NB4 (cell line): ENCODE measurements at regions not wholly inside any gene's neighbourhood (a gene's known extent, or its start where the extent isn't known, plus 50 kb on each side); places are given as distances from the start of the nearest gene placed in this dataset.

ENCODE experiments used
- POLR2A ChIP-seq: IDR thresholded peaks from 2 replicates; pipeline ENCODE4 v1.6.1; 2011; ENCODE audit warnings: mild to moderate bottlenecking; ENCODE audit not compliant: insufficient read length; ENCODE audit errors: extremely low read depth
- TF ChIP-seq, protein P1 (sequence below): IDR thresholded peaks from one replicate; pipeline ENCODE4 v1.5.1; 2012; ENCODE audit warnings: low read depth, low read length

DNA sequence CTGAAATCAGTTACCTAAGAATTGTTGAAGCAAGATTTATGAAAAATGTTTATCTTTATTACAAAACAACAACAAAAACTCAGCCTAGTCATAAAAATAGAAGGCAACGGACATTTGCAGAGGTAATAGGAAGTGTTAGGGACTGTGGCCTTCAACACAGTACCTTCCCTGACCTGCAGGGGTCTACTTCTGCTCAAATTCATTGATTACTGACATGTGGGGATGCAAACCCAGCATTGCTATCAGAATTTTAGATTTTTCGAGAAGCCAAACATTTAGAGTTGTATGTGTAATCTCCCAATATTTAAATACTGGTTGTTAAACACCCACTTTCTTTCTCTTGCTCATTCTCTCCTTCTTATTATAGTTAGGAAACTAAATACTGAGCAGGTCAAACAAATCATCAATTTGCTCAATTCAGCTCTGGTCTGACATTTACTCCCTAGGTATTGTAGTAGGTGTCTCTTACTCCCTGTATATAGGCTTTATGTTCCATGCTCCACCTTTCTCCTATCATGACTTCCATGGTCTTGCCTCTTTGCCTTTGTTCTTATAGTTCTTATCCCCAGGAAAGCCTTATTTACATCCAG, 198.5 kb downstream of the UBE2E3 start:
- TF ChIP-seq, protein P1, sequence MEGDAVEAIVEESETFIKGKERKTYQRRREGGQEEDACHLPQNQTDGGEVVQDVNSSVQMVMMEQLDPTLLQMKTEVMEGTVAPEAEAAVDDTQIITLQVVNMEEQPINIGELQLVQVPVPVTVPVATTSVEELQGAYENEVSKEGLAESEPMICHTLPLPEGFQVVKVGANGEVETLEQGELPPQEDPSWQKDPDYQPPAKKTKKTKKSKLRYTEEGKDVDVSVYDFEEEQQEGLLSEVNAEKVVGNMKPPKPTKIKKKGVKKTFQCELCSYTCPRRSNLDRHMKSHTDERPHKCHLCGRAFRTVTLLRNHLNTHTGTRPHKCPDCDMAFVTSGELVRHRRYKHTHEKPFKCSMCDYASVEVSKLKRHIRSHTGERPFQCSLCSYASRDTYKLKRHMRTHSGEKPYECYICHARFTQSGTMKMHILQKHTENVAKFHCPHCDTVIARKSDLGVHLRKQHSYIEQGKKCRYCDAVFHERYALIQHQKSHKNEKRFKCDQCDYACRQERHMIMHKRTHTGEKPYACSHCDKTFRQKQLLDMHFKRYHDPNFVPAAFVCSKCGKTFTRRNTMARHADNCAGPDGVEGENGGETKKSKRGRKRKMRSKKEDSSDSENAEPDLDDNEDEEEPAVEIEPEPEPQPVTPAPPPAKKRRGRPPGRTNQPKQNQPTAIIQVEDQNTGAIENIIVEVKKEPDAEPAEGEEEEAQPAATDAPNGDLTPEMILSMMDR: peak; percentile 54
- TF ChIP-seq POLR2A: no peak
